ENCODE measurements at regions not wholly inside any gene's neighbourhood (a gene's known extent, or its start where the extent isn't known, plus 50 kb on each side); places are given as distances from the start of the nearest gene placed in this dataset.

GRCh38 chr17:33511670-33512069, 218.6 kb upstream of the ASIC2 start:
- no peak for TF ChIP-seq EP300 (IDR thresholded peaks at IDR 0.05; ENCODE audit: borderline replicate concordance)
- no peak for TF ChIP-seq NFIC (IDR thresholded peaks at IDR 0.05)
- no peak for TF ChIP-seq TAF1 (IDR thresholded peaks at IDR 0.05; ENCODE audit: low read depth)
- TF ChIP-seq REST (IDR thresholded peaks at IDR 0.05; ENCODE audit: low read depth), result no peak
- no peak for TF ChIP-seq TEAD4 (IDR thresholded peaks at IDR 0.05)

Measured in Ishikawa (cell line).